ENCODE measurements at regions not wholly inside any gene's neighbourhood (a gene's known extent, or its start where the extent isn't known, plus 50 kb on each side); places are given as distances from the start of the nearest gene placed in this dataset.

DNA sequence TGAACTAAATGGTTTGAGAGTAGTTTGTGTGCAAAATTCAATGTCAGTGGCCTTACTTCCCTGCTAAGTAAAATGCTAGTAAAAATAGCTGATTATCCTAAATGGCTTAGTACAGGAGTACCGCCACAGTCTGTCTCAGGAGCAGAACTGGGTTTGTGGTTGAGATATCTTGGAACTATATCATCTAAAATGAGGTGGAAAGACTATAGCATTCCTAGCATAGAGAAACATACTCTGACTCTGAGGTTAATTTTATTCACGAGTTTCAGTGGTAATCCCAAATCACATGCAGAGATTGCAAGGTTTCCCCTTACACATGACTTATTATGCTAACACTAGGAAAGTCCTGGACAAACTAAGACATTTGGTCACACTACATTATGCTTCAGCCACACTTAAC is 70.4 kb downstream of the OR13H1 start:
- Histone ChIP-seq H3K4me3 (ENCODE audit: low read length, poor library complexity, severe bottlenecking) (no peak overlapping the region), H3K27me3 (ENCODE audit: insufficient read depth, low read length, poor library complexity, severe bottlenecking) (no peaks in the 10 kb centered on the region), H3K9me2 (replicated peaks; ENCODE audit: low read depth, low read length) (no peaks in the 10 kb centered on the region), H3F3A (ENCODE audit: low read depth) (no peaks in the 10 kb centered on the region), H3K36me3 (ENCODE audit: insufficient read depth, low read length) (no peaks in the 10 kb centered on the region), H3K4me1 (ENCODE audit: insufficient read depth, low read length, poor library complexity, severe bottlenecking) (no peaks in the 10 kb centered on the region), H3K9me3 (ENCODE audit: insufficient read depth, low read depth, low read length) (no peaks in the 10 kb centered on the region), H2AFZ (ENCODE audit: low read length) (no peak overlapping the region), H3K4me2 (ENCODE audit: low read depth, low read length, poor library complexity, severe bottlenecking) (no peak overlapping the region), H4K20me1 (ENCODE audit: insufficient read depth, low read length, poor library complexity, severe bottlenecking) (no peaks in the 10 kb centered on the region), H3K9ac (ENCODE audit: low read depth, low read length, poor library complexity, severe bottlenecking) (no peak overlapping the region), H3K79me2 (ENCODE audit: insufficient read depth, low read length) (no peaks in the 10 kb centered on the region)
- no peak for TF ChIP-seq CTCF (conservative IDR thresholded peaks at IDR 0.05; ENCODE audit: low read length)
- no peak for TF ChIP-seq EZH2phosphoT487 (IDR thresholded peaks at IDR 0.05; ENCODE audit: borderline replicate concordance)

GRCh38 chrX:131617182-131617581 is 73.3 kb downstream of the OR13H1 start:
- H3K9me2 ChIP-seq (replicated peaks; ENCODE audit: low read depth, low read length) = no peaks in the 10 kb centered on the region
- H3F3A ChIP-seq (ENCODE audit: low read depth) = no peaks in the 10 kb centered on the region
- no peak overlapping the region for H3K4me2 ChIP-seq (ENCODE audit: low read depth, low read length, poor library complexity, severe bottlenecking)
- no peak overlapping the region for H2AFZ ChIP-seq (ENCODE audit: low read length)
- no peak overlapping the region for H3K9ac ChIP-seq (ENCODE audit: low read depth, low read length, poor library complexity, severe bottlenecking)
- no peak for TF ChIP-seq EZH2phosphoT487 (IDR thresholded peaks at IDR 0.05; ENCODE audit: borderline replicate concordance)
- no peak for TF ChIP-seq CTCF (conservative IDR thresholded peaks at IDR 0.05; ENCODE audit: low read length)
- no peak overlapping the region for H3K4me3 ChIP-seq (ENCODE audit: low read length, poor library complexity, severe bottlenecking)
- no peaks in the 10 kb centered on the region for H3K79me2 ChIP-seq (ENCODE audit: insufficient read depth, low read length)
- H3K4me1 ChIP-seq (ENCODE audit: insufficient read depth, low read length, poor library complexity, severe bottlenecking) = no peaks in the 10 kb centered on the region
- H3K36me3 ChIP-seq (ENCODE audit: insufficient read depth, low read length) = no peaks in the 10 kb centered on the region
- no peaks in the 10 kb centered on the region for H3K27me3 ChIP-seq (ENCODE audit: insufficient read depth, low read length, poor library complexity, severe bottlenecking)
- H4K20me1 ChIP-seq (ENCODE audit: insufficient read depth, low read length, poor library complexity, severe bottlenecking) = no peaks in the 10 kb centered on the region
- no peaks in the 10 kb centered on the region for H3K9me3 ChIP-seq (ENCODE audit: insufficient read depth, low read depth, low read length)

- no peak for TF ChIP-seq EZH2phosphoT487 (IDR thresholded peaks at IDR 0.05; ENCODE audit: borderline replicate concordance)
- no peak for TF ChIP-seq CTCF (conservative IDR thresholded peaks at IDR 0.05; ENCODE audit: low read length)
- H2AFZ ChIP-seq (ENCODE audit: low read length) = no peak overlapping the region
Measured at GRCh38 chrX:131621650-131622049, 77.8 kb downstream of the OR13H1 start.

More at GRCh38 chrX:131621650-131622049, 77.8 kb downstream of the OR13H1 start:
- Histone ChIP-seq H3K79me2 (ENCODE audit: insufficient read depth, low read length) (no peaks in the 10 kb centered on the region), H3K4me3 (ENCODE audit: low read length, poor library complexity, severe bottlenecking) (no peak overlapping the region), H3K36me3 (ENCODE audit: insufficient read depth, low read length) (no peaks in the 10 kb centered on the region), H3K4me2 (ENCODE audit: low read depth, low read length, poor library complexity, severe bottlenecking) (no peak overlapping the region), H3K9me3 (ENCODE audit: insufficient read depth, low read depth, low read length) (no peaks in the 10 kb centered on the region), H3F3A (ENCODE audit: low read depth) (no peaks in the 10 kb centered on the region), H3K4me1 (ENCODE audit: insufficient read depth, low read length, poor library complexity, severe bottlenecking) (no peaks in the 10 kb centered on the region), H3K9me2 (replicated peaks; ENCODE audit: low read depth, low read length) (no peaks in the 10 kb centered on the region), H3K9ac (ENCODE audit: low read depth, low read length, poor library complexity, severe bottlenecking) (no peak overlapping the region), H4K20me1 (ENCODE audit: insufficient read depth, low read length, poor library complexity, severe bottlenecking) (no peaks in the 10 kb centered on the region), H3K27me3 (ENCODE audit: insufficient read depth, low read length, poor library complexity, severe bottlenecking) (no peaks in the 10 kb centered on the region)

Measured in Loucy (cell line).